CD8-positive, alpha-beta memory T cell (primary cell): ENCODE measurements at regions not wholly inside any gene's neighbourhood (a gene's known extent, or its start where the extent isn't known, plus 50 kb on each side); places are given as distances from the start of the nearest gene placed in this dataset.

Experiments
- CTCF ChIA-PET: fragments of 350-600 bp; sonication (Branson Sonifier 250); formaldehyde crosslinking; loops from one replicate; lab custom pipeline; 2021; ENCODE audit warnings: antibody characterized with exemption; lab: Charles Lee
- POLR2A ChIA-PET: fragments of 350-600 bp; sonication (Branson Sonifier 250); formaldehyde crosslinking; loops from one replicate; lab custom pipeline; 2021; ENCODE audit warnings: antibody characterized with exemption; lab: Charles Lee
- DNase-seq, 5 donors: peaks; one replicate each; pipeline versions ENCODE4 v3.0.0 to v3.0.0-alpha.2; 2020 to 2022; ENCODE audit warnings: mixed read lengths in 1 of 5
- H3K27ac ChIP-seq: one replicate; pipeline ENCODE4 v1.7.0; 2013; ENCODE audit warnings: low read depth, mild to moderate bottlenecking, low read length, moderate library complexity
- H3K27me3 ChIP-seq: 2 replicates; pipeline ENCODE4 v1.7.0; 2013; ENCODE audit warnings: low read length, mild to moderate bottlenecking; ENCODE audit not compliant: insufficient read depth, poor library complexity, severe bottlenecking
- H3K36me3 ChIP-seq: 2 replicates; pipeline ENCODE4 v1.7.0; 2013; ENCODE audit warnings: mild to moderate bottlenecking, low read length, moderate library complexity; ENCODE audit not compliant: insufficient read depth
- H3K4me1 ChIP-seq: 2 replicates; pipeline ENCODE4 v1.7.0; 2013; ENCODE audit warnings: mild to moderate bottlenecking, low read length, moderate library complexity; ENCODE audit not compliant: insufficient read depth
- H3K4me3 ChIP-seq: 2 replicates; pipeline ENCODE4 v1.7.0; 2013; ENCODE audit warnings: mild to moderate bottlenecking, low read length
- H3K9me3 ChIP-seq: 2 replicates; pipeline ENCODE4 v1.7.0; 2013; ENCODE audit warnings: mild to moderate bottlenecking, low read length
- H3K27ac Mint-ChIP-seq, 8 donors: one replicate each; pipeline ENCODE4 v1.8.0; 2020 to 2021; ENCODE audit warnings: mixed read lengths in 8 of 8, mild to moderate bottlenecking in 6 of 8, inconsistent platforms in 3 of 8, moderate library complexity in 3 of 8
- H3K27me3 Mint-ChIP-seq, 2 donors: one replicate each; pipeline ENCODE4 v1.8.0; 2020 to 2021; ENCODE audit warnings: mixed read lengths in 2 of 2, mild to moderate bottlenecking in 1 of 2, moderate library complexity in 1 of 2
- H3K36me3 Mint-ChIP-seq, 3 donors: one replicate each; pipeline ENCODE4 v1.8.0; 2020 to 2021; ENCODE audit warnings: mixed read lengths in 3 of 3, inconsistent platforms in 1 of 3, mild to moderate bottlenecking in 1 of 3
- H3K4me1 Mint-ChIP-seq, 3 donors: one replicate each; pipeline ENCODE4 v1.8.0; 2020 to 2021; ENCODE audit warnings: mixed read lengths in 3 of 3, inconsistent platforms in 1 of 3, mild to moderate bottlenecking in 1 of 3
- H3K4me3 Mint-ChIP-seq, 7 donors: one replicate each; pipeline ENCODE4 v1.8.0; 2020 to 2021; ENCODE audit warnings: mixed read lengths in 7 of 7, mild to moderate bottlenecking in 6 of 7, moderate library complexity in 4 of 7, inconsistent platforms in 2 of 7
- H3K9me3 Mint-ChIP-seq, 5 donors: one replicate each; pipeline ENCODE4 v1.8.0; 2020 to 2022; ENCODE audit warnings: mixed read lengths in 5 of 5, mild to moderate bottlenecking in 3 of 5, moderate library complexity in 2 of 5, inconsistent platforms in 1 of 5

DNA sequence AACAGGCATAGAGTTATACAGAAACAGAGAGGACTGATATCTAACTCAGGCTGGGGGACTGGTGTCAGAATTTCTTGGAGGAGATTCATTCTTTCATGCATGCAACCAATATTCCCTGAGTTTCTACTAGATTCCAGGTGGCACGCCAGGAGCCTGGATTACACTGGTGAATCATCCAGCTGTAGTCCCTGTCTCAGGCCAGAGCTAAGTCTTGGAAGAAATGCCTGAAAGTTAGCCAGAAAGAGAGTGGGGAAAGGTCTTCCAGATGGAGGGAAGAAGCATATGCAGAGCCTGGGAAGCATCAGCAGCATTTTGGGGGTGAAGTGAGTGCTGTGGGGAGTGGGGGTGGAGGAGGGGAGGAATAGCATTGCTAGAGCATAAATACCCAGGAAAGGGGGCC, 239.1 kb downstream of the OMA1 start:
- Histone ChIP-seq H3K27me3 (no peaks in the 10 kb centered on the region), H3K4me1 (no peaks in the 10 kb centered on the region), H3K36me3 (no peaks in the 10 kb centered on the region), H3K9me3 (no peaks in the 10 kb centered on the region), H3K27ac (no peak overlapping the region), H3K4me3 (no peak overlapping the region)
- peaks cover 0 to 3% of the 10 kb centered on the region in 2 donors for H3K27me3 Mint-ChIP-seq
- DNase-seq: no peak
- CTCF ChIA-PET: no interaction called here
- POLR2A ChIA-PET: no interaction called here
- H3K27ac Mint-ChIP-seq: no peak overlapping the region
- no peaks in the 10 kb centered on the region for H3K9me3 Mint-ChIP-seq
- peaks cover 0 to 5% (median 0%) of the 10 kb centered on the region in 3 donors for H3K36me3 Mint-ChIP-seq
- no peak overlapping the region for H3K4me3 Mint-ChIP-seq
- H3K4me1 Mint-ChIP-seq: no peaks in the 10 kb centered on the region

GRCh38 chr1:58305622-58306021, 240.9 kb downstream of the OMA1 start:
- Mint-ChIP-seq H3K36me3 (peaks cover 0 to 5% (median 0%) of the 10 kb centered on the region in 3 donors), H3K27ac (no peak overlapping the region), H3K27me3 (peaks cover 3% of the 10 kb centered on the region in 2 donors), H3K4me3 (no peak overlapping the region), H3K4me1 (no peaks in the 10 kb centered on the region), H3K9me3 (no peaks in the 10 kb centered on the region)
- no peaks in the 10 kb centered on the region for H3K9me3 ChIP-seq
- no peak overlapping the region for H3K27ac ChIP-seq
- no peaks in the 10 kb centered on the region for H3K27me3 ChIP-seq
- DNase-seq: no peak
- no peak overlapping the region for H3K4me3 ChIP-seq
- CTCF ChIA-PET: no interaction called here
- POLR2A ChIA-PET: no interaction called here
- no peaks in the 10 kb centered on the region for H3K36me3 ChIP-seq
- H3K4me1 ChIP-seq: no peaks in the 10 kb centered on the region

DNA sequence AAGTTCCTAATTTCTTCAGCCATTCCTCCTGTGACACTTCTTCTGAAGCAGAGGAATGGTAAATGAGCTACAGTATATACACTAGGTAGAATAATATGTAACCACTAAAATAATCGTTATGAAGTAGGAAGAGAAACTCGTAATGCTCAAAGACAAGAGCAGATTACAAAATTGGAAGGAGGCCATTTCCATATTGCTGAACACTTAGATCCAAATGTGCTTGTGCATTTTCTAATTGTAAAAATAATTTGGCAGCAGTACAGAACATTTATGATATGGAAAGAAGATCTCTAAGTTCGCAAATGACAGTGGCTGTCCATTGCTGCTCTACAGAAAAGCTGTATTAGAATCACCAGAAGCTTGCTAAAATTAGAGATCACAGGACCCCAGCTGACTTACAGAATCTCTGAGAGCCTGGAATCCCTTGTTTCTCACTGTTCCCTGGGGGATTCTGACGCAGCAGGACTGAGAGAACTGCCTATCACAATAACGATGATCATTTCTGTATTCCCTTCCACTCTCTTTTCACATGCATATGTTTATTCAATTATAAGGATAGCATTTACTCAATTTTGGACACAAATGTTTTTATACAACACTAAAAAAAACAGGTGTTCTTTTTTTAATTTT, 242.1 kb downstream of the OMA1 start:
- H3K9me3 Mint-ChIP-seq: no peaks in the 10 kb centered on the region
- H3K27me3 Mint-ChIP-seq: peaks cover 3 to 4% of the 10 kb centered on the region in 2 donors
- Histone ChIP-seq H3K4me3 (no peak overlapping the region), H3K27me3 (no peaks in the 10 kb centered on the region), H3K9me3 (no peaks in the 10 kb centered on the region), H3K27ac (no peak overlapping the region), H3K36me3 (no peaks in the 10 kb centered on the region), H3K4me1 (no peaks in the 10 kb centered on the region)
- H3K4me1 Mint-ChIP-seq: no peaks in the 10 kb centered on the region
- no peak for DNase-seq
- H3K36me3 Mint-ChIP-seq: peaks cover 0 to 5% (median 0%) of the 10 kb centered on the region in 3 donors
- no peak overlapping the region for H3K27ac Mint-ChIP-seq
- no peak overlapping the region for H3K4me3 Mint-ChIP-seq
- ChIA-PET CTCF (no interaction called here), POLR2A (no interaction called here)

- Histone ChIP-seq H3K36me3 (no peaks in the 10 kb centered on the region), H3K27me3 (no peaks in the 10 kb centered on the region), H3K4me3 (no peak overlapping the region), H3K4me1 (no peaks in the 10 kb centered on the region), H3K27ac (no peak overlapping the region), H3K9me3 (no peaks in the 10 kb centered on the region)
- no peaks in the 10 kb centered on the region for H3K4me1 Mint-ChIP-seq
- H3K27me3 Mint-ChIP-seq: peaks cover 3 to 4% of the 10 kb centered on the region in 2 donors
- no peak overlapping the region for H3K27ac Mint-ChIP-seq
- H3K36me3 Mint-ChIP-seq: peaks cover 0 to 5% (median 0%) of the 10 kb centered on the region in 3 donors
- POLR2A ChIA-PET: no interaction called here
- CTCF ChIA-PET: no interaction called here
- no peak overlapping the region for H3K4me3 Mint-ChIP-seq
- H3K9me3 Mint-ChIP-seq: no peaks in the 10 kb centered on the region
- no peak for DNase-seq
Measured at GRCh38 chr1:58303841-58304240, 242.7 kb downstream of the OMA1 start.

DNA sequence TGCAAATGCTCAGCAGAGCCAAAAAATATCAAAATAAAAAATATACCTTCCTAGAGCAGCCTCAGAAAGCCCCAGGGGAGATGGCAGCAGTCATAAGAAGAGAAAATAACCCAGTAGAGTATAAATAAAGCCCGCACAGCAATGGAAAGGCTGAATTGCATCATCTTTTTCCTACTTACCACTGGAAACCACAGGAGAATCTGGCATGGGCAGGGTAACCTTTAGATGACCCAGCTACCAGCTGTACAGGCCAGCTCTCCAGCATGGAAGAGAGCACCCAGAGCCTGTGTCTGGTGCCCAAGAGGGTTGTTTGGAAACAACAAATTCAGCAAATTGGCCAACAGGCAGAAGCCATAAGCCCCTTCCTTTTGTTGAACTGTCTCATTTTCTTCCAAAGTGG, 253.1 kb downstream of the OMA1 start:
- no peak overlapping the region for H3K27ac ChIP-seq
- POLR2A ChIA-PET: no interaction called here
- CTCF ChIA-PET: no interaction called here

GRCh38 chr1:58290685-58291372, 255.7 kb downstream of the OMA1 start:
- no peak for DNase-seq
- POLR2A ChIA-PET: no interaction called here
- H3K27ac ChIP-seq: no peak overlapping the region

More for the DNA sequence above, 253.1 kb downstream of the OMA1 start:
- peaks cover 0 to 3% of the 10 kb centered on the region in 2 donors for H3K27me3 Mint-ChIP-seq
- DNase-seq: no peak
- no peaks in the 10 kb centered on the region for H3K4me1 Mint-ChIP-seq
- H3K4me3 Mint-ChIP-seq: no peak overlapping the region
- Histone ChIP-seq H3K4me1 (no peaks in the 10 kb centered on the region), H3K27me3 (no peaks in the 10 kb centered on the region), H3K9me3 (no peaks in the 10 kb centered on the region), H3K36me3 (no peaks in the 10 kb centered on the region), H3K4me3 (no peak overlapping the region)
- no peaks in the 10 kb centered on the region for H3K9me3 Mint-ChIP-seq
- H3K36me3 Mint-ChIP-seq: peaks cover 0 to 25% (median 11%) of the 10 kb centered on the region in 3 donors
- peak overlapping the region in 1 of 8 donors; percentile 8 for H3K27ac Mint-ChIP-seq

DNA sequence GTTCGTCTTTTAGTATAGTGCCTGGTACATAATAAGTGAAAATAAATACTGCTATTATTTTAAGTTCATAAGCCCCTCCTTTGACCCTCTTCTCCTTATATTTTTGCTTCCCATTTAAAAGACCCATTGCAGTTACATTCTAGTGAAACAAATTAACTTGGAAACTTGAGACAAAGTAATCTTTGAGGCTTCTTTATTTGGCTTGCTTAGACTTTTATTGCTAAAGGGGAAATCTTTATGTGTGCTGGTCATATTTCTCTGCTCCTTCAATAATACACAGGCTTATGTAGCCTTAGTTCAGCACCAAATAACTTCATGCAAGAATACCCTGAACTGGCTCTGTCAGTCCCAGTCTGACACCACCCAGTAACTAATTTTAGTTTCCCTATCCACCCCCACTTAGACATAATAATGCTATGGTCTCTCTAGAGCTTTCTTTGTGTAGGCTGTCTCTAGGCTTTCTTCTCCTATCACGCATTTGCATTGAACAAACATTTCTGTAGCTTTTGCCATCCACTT, 257.8 kb downstream of the OMA1 start:
- Histone ChIP-seq H3K4me1 (no peaks in the 10 kb centered on the region), H3K4me3 (no peak overlapping the region), H3K9me3 (no peaks in the 10 kb centered on the region), H3K27ac (no peak overlapping the region), H3K36me3 (no peaks in the 10 kb centered on the region), H3K27me3 (no peaks in the 10 kb centered on the region)
- Mint-ChIP-seq H3K27ac (no peak overlapping the region), H3K4me3 (no peak overlapping the region), H3K27me3 (peaks cover 0 to 3% of the 10 kb centered on the region in 2 donors), H3K36me3 (peaks cover 0 to 30% (median 11%) of the 10 kb centered on the region in 3 donors), H3K4me1 (no peaks in the 10 kb centered on the region), H3K9me3 (peaks cover 0 to 5% (median 2%) of the 10 kb centered on the region in 5 donors)
- DNase-seq: no peak
- ChIA-PET POLR2A (no interaction called here), CTCF (no interaction called here)

More at GRCh38 chr1:58290685-58291372, 255.7 kb downstream of the OMA1 start:
- peaks cover 0 to 29% (median 11%) of the 10 kb centered on the region in 3 donors for H3K36me3 Mint-ChIP-seq
- Histone ChIP-seq H3K36me3 (no peaks in the 10 kb centered on the region), H3K4me3 (no peak overlapping the region), H3K9me3 (no peaks in the 10 kb centered on the region), H3K4me1 (no peaks in the 10 kb centered on the region), H3K27me3 (no peaks in the 10 kb centered on the region)
- CTCF ChIA-PET: no interaction called here
- no peak overlapping the region for H3K27ac Mint-ChIP-seq
- no peaks in the 10 kb centered on the region for H3K4me1 Mint-ChIP-seq
- peaks cover 0 to 3% of the 10 kb centered on the region in 2 donors for H3K27me3 Mint-ChIP-seq
- H3K9me3 Mint-ChIP-seq: peaks cover 0 to 5% (median 2%) of the 10 kb centered on the region in 5 donors
- no peak overlapping the region for H3K4me3 Mint-ChIP-seq

DNA sequence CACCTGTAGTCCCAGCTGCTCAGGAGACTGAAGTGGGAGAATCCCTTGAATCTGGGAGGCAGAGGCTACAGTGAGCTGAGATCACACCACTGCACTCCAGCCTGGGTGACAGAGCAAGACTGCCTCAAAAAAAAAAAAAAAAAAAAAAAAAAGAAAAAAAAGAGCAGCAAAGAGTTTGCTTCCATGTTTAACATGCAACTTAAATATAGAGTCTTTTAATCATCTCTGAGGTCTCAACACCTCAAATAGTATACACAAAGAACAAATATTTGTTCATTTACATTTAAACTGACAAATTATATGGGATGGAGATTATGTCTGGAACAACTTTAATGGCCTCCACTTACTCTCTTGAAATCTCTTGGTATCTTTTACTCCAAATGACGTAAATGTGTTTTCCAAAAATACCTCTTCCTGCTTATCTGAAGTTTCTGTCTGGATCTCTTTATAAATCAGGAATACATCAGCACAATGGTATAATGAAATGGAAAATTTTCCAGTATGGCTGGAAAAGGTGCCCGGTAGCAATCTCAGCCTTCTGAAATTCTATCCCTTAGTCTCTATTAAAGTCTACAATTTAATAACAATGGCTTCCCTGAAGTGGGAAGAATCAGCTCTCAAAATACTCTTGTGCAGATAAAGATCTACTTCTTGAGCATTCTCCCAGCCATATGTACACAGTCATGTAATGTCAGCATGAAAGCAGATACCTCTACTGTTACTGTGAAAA, 258.5 kb downstream of the OMA1 start:
- peaks cover 0 to 5% (median 2%) of the 10 kb centered on the region in 5 donors for H3K9me3 Mint-ChIP-seq
- ChIA-PET POLR2A (no interaction called here), CTCF (no interaction called here)
- H3K27me3 Mint-ChIP-seq: peaks cover 0 to 3% of the 10 kb centered on the region in 2 donors
- Histone ChIP-seq H3K27ac (no peak overlapping the region), H3K27me3 (no peaks in the 10 kb centered on the region), H3K4me1 (no peaks in the 10 kb centered on the region), H3K4me3 (no peak overlapping the region), H3K9me3 (no peaks in the 10 kb centered on the region), H3K36me3 (no peaks in the 10 kb centered on the region)
- no peaks in the 10 kb centered on the region for H3K4me1 Mint-ChIP-seq
- H3K4me3 Mint-ChIP-seq: no peak overlapping the region
- H3K36me3 Mint-ChIP-seq: peaks cover 0 to 30% (median 11%) of the 10 kb centered on the region in 3 donors
- H3K27ac Mint-ChIP-seq: no peak overlapping the region
- no peak for DNase-seq
